Adrenal gland (tissue), 5 donors: ENCODE measurements at regions not wholly inside any gene's neighbourhood (a gene's known extent, or its start where the extent isn't known, plus 50 kb on each side); places are given as distances from the start of the nearest gene placed in this dataset.

ENCODE experiments used
- POLR2A ChIP-seq, 2 donors: fragments of 450-650 bp; IDR thresholded peaks; one replicate each; pipeline ENCODE4 v1.6.1; 2017; ENCODE audit warnings: antibody characterized with exemption in 2 of 2, mild to moderate bottlenecking in 2 of 2, moderate library complexity in 1 of 2
- TF ChIP-seq, protein P1 (sequence below), 6 experiments: fragments of 450-650 bp in 4 of 6; fragments of 200-600 bp in 2 of 6; sonication (generic) in 1 of 6; IDR thresholded peaks; 1 replicate in 5 of 6; 2 replicates in 1 of 6; pipeline versions ENCODE4 v1.5.1 to v1.8.0; 2016 to 2021; ENCODE audit warnings: antibody characterized with exemption in 6 of 6, mild to moderate bottlenecking in 2 of 6, moderate library complexity in 1 of 6
- donor health status: DM: no; HTN: no; CAD: no.

GRCh38 chr2:22020091-22020742, 896.4 kb downstream of the TDRD15 start:
- TF ChIP-seq, protein P1, sequence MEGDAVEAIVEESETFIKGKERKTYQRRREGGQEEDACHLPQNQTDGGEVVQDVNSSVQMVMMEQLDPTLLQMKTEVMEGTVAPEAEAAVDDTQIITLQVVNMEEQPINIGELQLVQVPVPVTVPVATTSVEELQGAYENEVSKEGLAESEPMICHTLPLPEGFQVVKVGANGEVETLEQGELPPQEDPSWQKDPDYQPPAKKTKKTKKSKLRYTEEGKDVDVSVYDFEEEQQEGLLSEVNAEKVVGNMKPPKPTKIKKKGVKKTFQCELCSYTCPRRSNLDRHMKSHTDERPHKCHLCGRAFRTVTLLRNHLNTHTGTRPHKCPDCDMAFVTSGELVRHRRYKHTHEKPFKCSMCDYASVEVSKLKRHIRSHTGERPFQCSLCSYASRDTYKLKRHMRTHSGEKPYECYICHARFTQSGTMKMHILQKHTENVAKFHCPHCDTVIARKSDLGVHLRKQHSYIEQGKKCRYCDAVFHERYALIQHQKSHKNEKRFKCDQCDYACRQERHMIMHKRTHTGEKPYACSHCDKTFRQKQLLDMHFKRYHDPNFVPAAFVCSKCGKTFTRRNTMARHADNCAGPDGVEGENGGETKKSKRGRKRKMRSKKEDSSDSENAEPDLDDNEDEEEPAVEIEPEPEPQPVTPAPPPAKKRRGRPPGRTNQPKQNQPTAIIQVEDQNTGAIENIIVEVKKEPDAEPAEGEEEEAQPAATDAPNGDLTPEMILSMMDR (IDR thresholded peaks at IDR 0.05), result no peak
- TF ChIP-seq POLR2A (IDR thresholded peaks at IDR 0.05), result no peak
